A204.1 (cell line): ENCODE measurements at regions not wholly inside any gene's neighbourhood (a gene's known extent, or its start where the extent isn't known, plus 50 kb on each side); places are given as distances from the start of the nearest gene placed in this dataset.
"Not testable (repeated sequence)": the region's sequence is repeated elsewhere in the genome, so short reads cannot be mapped to it uniquely, and the experiment has no call there.

Source experiments
- FAIRE-seq: peaks from 2 replicates; lab custom pipeline; 2012; peaks lifted over from hg19 to GRCh38; lab: Jason Lieb, UNC

DNA sequence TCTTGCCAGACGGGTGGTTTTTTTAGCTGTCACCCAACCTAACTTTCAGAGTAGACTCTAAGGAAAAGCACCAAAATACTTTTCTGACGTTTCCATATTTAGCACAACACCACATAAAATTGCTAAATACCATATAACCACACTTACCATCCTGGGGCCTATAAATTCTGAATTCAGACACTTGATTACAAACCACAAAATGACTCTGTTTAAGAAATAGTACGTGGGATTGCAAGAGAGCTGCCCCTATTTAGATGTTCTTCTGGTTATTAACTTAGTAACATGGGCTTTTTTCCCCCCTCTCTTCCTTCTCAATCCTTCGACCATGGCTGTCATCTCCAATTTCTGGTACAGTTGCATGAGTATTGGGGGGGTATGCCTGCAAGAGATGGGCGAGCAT is 287.7 kb downstream of the BMP4 start:
- FAIRE-seq: no peak

DNA sequence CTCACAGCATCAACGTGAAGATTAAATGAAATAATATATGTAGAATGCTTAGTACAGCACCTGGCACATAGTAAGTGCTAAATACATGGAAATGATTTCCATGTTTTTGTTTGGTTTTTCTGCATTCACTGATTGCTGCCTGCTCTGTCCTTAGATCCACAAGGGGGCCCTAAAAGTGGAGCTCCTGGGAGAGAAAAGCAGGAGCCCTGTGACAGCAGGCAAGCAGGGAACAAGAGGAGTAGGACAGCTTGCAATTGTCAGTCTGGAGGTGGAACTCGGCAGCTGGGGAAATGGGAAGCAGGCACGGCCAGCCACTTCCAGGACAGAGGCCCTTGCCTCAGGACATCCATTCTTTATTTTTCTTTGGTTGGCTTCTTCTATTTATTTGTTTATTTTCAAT is 292.9 kb downstream of the BMP4 start:
- no peak for FAIRE-seq

DNA sequence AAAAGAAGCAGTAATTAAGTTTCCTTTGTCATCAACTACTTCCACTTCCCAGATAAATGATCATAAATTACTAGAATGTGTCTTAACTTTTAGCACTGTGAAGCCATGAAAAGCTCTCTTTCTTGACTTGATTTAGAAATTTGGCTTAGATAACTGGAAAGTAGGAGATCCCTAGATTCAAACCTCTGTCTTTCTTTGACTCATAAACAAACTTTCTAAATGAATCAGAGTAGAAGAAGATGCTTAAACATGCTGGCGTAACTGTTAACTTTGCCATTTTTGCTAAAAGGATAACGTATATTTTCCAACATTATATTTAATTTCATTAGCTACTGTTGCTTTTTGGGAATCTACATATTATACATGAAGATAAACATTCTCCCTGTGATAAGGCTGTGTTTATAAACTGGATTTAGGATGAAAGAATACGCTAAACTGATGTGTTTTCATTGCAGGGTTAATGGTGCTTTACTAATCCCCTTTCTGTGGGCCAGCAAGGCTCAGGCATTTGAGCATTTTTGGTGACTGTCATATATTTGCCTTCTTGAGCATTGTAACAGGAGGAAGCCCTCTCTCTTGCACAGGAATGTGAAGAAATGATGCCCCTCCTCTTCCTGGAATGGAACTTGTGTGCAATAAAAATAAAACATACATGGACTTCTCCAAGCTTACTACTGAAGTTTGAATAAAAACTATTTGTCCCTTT is 301.4 kb downstream of the BMP4 start:
- no peak for FAIRE-seq

DNA sequence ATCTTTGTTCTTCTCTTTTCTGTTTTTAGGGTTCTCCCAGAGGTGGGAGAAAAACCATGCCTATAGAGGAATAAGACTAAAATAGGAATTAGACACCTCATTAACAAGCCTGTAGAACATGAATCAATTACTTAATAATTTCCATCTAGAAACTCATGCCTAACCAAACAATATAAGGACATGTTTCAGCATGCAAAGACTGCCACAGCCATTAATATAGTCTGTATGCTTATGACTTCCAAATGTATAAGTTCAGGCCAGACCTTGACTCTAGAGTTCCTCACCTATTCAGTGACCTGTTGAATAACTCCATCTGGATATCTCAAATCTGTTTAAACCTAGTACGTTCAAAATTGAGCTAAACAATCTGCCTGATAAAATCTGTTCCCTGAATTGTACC is 304.6 kb downstream of the BMP4 start:
- no peak for FAIRE-seq

DNA sequence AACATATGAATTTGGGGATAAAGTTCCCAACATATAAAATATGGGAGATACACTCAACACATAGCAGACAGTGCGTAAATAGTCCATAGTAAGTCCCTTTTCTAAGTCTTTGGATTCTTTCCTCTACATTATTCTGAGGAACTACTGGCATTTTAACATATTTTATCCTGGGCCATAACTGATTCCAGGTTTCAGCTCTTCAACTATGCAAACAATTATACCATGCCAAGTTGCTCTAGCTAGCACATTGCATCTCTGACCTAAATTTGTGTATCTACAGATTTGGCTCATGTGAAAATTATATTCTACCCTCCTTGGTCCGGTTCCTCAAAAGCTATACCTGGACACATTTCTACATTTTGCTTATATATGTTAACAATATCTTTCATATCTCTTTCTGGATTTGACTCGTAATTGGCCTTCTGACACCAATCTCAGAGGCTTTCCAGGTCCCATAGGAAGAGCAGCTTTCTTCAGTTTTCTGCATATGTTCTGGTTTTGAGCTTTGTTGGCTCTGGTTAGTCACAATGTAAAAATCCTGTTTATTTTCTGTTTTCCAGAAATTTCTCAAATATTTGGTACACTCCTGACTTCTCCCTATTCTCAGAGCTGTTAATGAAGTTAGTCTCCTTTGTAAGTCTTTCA is 305.4 kb downstream of the BMP4 start:
- no peak for FAIRE-seq

DNA sequence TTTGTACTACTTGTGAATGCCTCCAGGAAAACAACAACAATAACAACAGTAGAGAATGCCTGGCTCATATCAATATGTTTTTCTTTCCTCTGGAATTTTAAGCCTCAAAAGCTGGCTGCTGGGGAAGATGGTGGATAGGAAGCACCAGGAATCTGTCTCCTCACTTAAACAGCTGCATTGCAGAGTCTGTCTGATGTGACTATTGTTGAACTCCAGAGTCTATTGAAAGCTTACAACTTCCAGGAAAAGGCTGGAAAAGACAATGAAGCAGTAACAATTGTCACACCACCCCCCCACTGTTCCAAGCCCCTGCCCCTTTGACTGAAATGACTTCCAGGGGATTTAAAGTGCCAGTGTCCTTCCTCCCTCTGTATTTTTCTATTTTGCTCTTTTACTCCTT is 309.7 kb downstream of the BMP4 start:
- FAIRE-seq: no peak

DNA sequence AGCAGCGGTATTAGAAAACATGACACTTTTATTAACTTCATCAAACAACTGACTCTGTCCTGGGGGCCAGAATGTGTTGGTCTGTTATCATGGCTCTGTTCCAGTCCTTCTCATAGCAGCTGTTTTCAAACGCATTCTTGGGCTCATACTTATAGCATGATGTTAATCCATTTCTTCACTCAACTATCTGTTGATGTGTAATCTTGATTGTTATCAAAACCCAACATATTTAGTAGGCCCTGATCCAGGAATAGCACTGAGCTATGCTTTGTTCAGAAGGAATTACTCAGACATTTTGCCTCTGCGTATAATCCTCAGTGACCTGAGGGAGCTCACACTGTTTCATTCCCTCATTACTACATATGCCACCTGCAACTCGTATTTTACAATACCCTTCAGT is 315.9 kb downstream of the BMP4 start:
- no peak for FAIRE-seq

DNA sequence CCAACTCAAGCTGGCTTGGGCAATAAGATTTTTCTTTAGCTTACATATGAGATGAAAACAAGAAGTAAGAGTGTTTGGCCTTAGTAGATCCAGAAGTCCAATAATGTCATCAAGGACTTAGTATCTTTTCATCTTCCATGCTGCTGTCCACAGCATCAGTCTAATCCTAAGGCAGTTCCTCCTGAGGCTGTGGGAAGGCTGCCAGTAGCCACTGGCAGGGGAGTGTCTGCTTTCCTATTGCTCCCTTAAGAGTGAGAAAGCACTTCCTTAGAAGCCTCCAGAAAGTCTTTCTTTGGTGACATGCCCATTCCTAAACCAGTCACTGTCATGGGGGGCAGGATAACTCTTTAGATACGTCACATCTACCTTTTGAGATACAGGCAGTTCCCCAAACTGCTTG is 317.7 kb downstream of the BMP4 start:
- no peak for FAIRE-seq

DNA sequence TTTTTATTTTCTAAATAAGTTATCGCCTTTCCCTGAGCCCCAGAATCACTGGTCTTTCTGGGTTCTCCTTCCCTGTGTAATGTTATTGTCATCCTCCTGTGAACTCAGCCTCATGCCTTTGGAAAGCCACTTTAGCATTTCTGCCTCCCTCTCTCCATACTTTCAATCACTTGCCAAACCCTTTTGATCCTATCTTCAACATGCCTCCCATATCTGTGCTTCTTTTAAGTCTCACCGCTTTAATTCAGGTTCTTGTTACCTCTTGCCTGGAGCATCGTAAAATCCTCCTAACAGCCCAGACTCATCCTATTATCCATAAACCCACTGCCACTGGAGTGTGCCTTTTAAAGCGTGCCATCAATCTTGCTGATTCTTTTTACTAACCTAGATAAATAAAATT is 321.8 kb downstream of the BMP4 start:
- FAIRE-seq: no peak

DNA sequence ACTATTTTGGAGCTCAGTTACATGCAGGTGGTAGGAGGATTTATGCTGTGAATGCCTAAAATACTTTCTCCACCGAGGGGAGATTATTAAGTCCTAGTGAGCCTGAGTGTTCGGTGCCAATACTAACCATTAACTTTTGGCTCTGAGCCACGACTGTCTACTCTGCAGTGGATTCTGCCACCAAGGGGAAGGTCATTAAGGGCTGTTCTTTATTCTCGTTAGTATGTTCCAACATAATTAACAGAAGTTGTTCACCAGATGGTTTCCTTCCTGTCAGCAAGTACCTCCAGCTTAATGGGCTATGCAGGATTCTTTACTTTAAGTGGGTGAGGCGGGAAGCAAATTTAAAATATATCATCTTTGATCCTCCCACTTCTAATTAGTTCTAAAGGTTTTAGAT is 326.3 kb downstream of the BMP4 start:
- no peak for FAIRE-seq

DNA sequence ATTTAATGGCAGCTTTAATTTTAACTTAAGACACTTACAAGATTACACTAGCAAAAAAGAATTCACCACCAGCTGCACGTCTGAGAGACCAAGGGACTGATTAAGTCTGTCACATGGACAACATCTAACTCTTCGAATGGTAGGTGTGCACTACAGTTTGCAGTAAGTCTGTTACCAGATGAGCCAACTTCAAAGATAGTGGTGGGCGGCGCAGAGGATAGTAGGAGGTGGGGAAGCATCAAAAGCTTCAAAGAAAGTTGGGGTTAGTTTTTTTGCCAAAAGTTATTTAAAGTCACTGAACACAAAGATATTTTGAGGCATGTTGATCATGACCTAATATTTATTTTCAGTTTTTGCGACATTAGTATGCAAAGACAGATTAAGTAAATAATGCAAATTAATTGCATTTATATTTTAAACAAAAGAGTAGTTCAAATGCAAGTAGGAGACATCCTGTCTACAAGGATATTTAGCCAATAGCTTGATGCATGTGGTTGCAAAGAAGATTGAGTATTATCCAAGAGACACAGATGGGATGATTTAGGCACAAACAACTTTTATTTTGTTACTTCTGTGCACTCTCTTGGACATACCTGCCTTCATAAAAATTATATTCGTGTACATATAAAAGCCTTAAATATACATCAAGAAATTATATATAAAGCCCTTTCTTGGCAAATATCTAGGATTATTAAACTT is 327.7 kb downstream of the BMP4 start:
- FAIRE-seq: no peak

DNA sequence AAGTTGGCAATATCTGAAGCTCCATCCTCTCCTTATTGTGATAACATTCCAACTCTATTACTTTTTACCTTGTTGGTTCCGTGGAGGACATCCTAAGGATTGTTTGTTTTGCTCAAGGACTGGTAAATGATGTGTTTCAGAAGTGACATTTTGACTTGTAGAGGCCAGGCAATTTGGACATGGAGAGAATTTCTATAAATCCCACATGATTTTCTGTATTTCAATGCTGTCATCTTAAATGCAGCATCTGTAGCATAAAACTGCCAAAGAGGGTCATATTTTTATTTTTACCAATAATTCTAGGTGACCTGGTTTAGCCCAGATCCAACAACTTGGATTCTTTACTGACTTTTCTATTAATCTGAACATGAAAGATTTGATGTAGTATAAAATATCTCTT is 328.4 kb downstream of the BMP4 start:
- FAIRE-seq: no peak

DNA sequence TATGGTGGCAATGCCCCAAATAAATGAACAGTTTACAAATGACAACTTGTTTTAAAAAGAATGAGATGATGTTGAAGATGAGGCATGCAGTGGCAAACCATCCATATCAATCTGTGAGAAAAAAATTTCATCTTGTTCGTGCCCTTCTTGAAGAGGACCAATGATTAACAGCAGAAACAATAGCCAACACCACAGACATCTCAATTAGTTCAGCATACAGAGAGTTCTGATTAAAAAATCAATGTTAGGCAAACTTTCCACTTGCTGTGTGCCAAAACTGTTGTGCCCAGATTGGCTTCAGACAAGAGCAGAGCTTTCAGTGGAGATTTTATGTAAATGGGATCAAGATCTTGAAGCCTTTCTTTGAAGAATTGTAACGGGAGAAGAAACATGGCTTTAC is 329.9 kb downstream of the BMP4 start:
- no peak for FAIRE-seq

DNA sequence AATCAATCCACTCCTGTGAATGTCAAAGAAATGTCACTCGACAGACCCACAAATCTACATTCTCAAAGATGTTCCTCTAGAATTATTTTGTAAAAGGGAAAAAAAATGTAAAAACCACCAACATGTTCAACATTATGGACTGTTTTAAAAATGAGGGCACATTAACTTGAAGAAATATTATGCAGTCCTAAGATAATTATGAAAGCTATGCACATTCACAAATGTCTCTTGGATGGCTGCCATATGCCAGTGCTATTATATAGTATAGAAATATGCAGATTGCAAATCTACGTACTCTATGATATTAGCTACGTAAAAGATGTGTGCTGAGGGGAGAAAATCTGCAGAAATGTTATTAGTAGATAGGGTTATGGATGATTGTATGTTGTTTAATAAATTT is 334.2 kb downstream of the BMP4 start:
- no peak for FAIRE-seq

DNA sequence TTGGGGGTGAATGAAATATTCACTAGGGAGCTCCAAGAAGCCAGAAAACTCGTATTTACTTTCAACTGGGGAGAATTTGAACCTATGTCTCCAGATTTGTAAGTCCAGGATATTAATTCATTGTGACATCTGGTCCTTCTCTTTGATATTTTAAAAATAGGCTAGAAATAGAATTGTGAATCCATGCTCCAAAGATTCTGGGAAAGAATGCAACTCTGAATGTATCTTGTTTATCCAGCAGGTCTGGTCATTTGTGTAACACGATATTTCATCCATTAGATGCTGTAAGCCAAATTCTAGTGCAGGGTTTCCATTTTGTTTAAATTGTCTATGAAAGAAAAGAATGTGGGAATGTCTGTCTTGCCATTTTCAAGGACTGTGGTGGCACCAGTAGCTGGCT is 334.7 kb downstream of the BMP4 start:
- FAIRE-seq: no peak

DNA sequence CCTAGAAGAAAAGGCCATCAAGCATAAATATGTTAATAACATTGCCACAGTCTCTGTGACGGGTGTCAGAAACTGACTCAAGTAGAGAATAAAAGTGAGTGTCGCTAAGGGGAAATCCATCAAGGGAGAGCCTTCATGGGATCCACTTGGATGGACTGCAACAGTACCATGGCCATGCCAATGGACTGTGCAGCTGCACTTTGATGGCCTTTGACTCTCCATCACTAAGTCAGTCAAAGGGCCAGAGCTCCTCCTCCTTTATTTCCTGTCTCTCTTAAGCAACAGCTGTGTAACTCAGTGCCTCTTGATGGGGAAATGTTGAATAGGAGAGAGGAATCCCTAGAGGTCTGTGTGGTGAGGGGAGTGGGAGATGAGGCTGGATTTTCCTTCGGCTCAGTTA is 335.2 kb downstream of the BMP4 start:
- FAIRE-seq: no peak

DNA sequence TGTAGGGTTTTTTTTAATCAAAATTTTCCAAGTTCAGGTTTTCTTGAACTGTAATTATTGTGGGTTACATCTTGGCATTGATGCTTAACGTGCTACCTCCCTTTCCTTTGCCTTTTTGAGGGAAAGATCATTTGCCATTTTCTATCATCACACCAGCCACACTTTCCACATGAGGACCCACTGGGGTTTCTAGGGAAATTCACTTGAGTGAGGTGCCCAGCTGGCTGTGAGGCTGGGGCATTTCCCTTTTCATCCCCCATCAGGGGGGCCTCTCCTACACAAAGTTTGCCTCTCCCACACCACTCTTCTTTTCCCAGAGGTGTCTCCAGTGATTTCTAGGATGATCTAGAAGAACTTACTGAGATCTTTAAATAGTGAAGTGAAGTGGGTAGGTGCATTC is 335.7 kb downstream of the BMP4 start:
- no peak for FAIRE-seq

DNA sequence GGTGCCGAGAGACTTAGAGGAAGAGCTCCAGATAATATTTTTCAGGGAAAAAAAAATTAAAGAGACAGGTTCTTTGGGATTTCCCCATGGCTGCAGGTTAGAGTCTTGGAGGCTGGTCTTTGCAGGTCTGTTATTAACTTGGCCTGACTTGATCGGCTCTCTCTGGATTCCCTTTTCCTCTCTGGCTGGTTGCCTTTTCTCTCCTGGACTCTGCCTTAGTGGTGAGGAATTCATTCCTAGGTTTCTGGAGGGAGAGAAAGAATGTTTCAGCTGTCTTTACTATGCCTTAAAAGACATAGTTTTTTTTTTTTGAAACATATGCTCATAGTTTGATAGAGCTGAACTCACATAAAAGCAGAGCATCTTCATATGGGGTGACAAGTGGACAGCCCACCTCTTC is 336.3 kb downstream of the BMP4 start:
- FAIRE-seq: no peak

DNA sequence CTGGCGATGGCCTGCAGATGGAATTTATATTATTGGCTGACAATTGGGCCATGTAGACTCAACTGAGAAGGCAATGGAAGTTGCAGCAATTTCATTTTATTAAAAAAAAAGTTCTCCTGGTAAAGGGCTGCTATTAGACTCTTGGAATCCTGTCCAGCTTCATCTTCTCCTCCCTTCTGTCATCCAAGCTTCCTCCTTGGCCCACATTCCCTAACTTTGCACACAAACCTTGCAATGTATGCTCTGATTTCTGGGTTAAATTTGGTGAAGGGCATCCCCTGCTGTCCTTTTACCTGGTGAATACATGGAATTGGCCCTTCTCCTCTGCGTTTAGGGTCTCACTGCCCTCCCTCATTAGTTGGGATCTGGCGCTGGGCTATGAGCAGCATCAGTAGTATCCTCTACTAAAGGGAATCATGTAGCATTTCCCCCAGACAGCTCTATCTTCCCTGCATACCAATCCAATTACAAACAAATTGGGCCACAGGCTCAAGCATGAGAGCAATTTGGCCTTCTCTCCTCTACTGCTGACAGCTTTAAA is 336.9 kb downstream of the BMP4 start:
- FAIRE-seq: no peak

DNA sequence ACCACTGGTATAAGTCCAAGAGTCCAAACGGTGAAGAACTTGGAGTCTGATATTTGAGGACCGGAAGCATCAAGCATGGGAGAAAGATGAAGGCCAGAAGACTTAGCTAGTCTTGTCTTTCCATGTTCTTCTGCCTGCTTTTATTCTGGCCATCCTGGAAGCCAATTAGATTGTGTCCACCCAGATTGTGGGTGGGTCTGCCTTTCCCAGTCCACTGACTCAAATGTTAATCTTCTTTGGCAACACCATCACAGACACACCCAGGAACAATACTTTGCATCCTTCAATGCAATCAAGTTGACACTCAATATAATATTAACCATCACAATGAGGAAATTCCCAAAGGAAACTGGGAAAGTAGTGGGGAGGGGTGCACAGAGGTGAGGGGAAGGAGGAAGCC is 340.1 kb downstream of the BMP4 start:
- FAIRE-seq: not testable (repeated sequence)

DNA sequence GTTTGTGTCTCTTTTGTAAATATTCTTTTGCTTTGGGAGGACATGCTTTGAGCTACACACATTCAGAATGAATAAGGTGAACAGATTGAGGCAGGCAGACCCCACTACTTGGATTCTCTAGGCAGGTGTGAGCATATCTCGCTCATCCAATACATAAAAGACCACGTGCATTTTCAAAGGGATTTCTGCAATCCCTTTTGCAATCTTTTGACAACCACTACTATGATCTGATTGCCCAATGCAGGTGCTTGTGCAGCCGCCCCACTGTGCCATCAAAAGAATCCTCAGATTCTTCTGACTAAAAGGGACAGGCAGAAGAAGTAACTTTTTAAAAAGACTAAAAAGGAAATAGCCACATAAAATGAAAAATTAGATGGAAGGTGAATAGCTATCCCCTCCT is 341.4 kb downstream of the BMP4 start:
- no peak for FAIRE-seq

DNA sequence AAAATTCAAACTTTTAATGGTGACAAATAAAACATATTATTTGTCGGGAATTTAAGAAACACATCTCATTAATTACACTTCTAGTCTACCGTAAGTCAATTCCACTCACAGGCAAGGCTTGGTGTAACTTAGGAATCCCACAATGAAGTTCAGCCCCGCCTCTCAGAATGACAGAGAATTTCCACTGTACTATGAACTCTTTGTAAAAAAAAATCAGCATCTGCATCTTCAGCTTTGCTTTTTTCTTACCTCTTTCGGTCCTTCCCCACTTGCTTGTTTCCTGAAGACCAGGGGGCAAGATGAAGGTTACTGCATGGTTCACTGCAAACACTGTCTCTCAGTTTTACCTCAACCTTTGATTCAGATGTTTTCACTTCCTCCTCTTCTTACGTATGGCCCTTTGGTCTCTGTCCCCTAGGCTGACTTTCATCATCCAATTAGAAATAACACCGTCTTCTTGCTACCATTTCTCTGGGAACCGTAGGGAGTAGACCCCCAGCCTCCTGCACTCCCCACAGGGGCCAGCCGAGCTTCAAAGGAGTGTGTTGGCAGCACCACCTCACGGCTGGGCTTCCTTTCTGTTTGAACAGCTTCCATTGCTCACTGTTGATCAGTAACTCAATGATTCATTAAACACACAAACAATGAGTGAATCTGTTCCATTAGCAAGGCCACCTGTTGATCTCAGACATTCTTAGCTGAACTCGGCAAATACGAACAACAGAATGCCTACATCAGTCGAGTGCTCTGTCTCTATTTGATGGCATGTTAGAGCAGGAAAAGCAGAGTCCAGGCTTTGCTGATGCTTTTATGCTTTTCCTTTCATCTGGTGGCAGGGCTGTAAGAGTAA is 343.0 kb downstream of the BMP4 start:
- FAIRE-seq: no peak

DNA sequence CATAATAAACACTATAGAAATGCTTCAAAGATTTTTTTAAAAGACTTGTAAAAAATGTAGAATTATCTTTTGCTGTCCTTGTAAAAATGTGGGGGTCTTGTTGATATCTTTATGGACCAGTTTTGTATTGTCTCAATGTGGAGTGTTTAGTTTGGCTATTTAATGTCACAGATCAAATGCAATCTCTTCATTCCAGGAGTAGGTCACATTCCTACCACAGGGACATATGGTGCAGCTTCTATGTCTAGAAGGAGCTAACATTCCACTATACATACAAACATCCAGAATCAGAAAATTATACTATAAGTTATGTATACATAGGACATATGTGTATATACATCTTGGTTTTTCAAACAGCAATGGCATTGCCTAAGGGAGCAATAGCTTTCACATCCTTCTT is 345.7 kb downstream of the BMP4 start:
- FAIRE-seq: no peak
